HL-60 (cell line): ENCODE measurements at regions not wholly inside any gene's neighbourhood (a gene's known extent, or its start where the extent isn't known, plus 50 kb on each side); places are given as distances from the start of the nearest gene placed in this dataset.

Experiments used
- DNase-seq, 2 experiments: peaks; one replicate each; pipeline ENCODE4 v3.0.0-alpha.2; 2010 to 2020; ENCODE audit warnings: low read depth in 1 of 2, low spot score in 1 of 2
- H3K27ac ChIP-seq: fragments of 250-450 bp; sonication (Bioruptor Pico); replicated peaks from 2 replicates; pipeline ENCODE4 v1.5.1; 2020; ENCODE audit warnings: mild to moderate bottlenecking, moderate library complexity
- H3K27me3 ChIP-seq: fragments of 250-450 bp; sonication (Bioruptor Pico); 2 replicates; pipeline ENCODE4 v1.5.1; 2021; ENCODE audit warnings: mild to moderate bottlenecking, moderate library complexity; ENCODE audit not compliant: insufficient read depth, poor library complexity, severe bottlenecking
- H3K4me3 ChIP-seq: replicated peaks from 2 replicates; pipeline ENCODE4 v1.5.1; 2011; ENCODE audit warnings: mild to moderate bottlenecking, control low read depth, low read length; ENCODE audit not compliant: insufficient read depth
- GABPA ChIP-seq: IDR thresholded peaks from 2 replicates; pipeline ENCODE4 v1.6.1; 2012; ENCODE audit warnings: low read depth
- POLR2AphosphoS5 ChIP-seq: IDR thresholded peaks from 2 replicates; pipeline ENCODE4 v1.6.1; 2012; ENCODE audit warnings: low read depth
- SPI1 ChIP-seq: IDR thresholded peaks from 2 replicates; pipeline ENCODE4 v1.6.1; 2012; ENCODE audit warnings: low read depth, mild to moderate bottlenecking, borderline replicate concordance
- TF ChIP-seq, protein P1 (sequence below): IDR thresholded peaks from one replicate; pipeline ENCODE4 v1.5.1; 2011; ENCODE audit warnings: low read length, control low read depth, inconsistent platforms; ENCODE audit not compliant: insufficient read depth
- TF ChIP-seq, protein P2 (sequence below): IDR thresholded peaks from 2 replicates; pipeline ENCODE4 v1.6.1; 2012; ENCODE audit warnings: low read depth; ENCODE audit not compliant: insufficient replicate concordance

DNA sequence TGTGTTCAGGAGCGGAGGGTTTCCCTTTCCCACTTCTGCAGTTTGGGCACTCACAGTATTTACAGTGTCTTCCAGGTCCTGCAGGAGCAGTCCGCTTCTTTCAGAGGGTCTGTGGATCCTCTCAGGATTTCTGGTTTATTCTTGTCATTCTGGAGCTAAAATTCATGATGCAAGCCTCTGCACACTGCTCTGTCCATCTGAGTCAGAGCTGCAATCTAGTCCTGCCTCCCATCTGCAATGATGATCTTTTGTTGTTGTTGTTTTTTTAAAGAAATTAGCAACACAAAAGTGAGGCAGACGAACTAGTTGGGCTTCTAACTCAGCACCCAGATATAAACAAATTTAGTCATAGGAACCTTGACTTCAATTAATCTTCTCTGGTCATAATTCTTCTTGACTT, 86.5 kb downstream of the DLEU7 start:
- Histone ChIP-seq H3K27me3 (no peaks in the 10 kb centered on the region), H3K27ac (no peak overlapping the region), H3K4me3 (no peak overlapping the region)
- TF ChIP-seq SPI1 (no peak), POLR2AphosphoS5 (no peak), GABPA (no peak)
- TF ChIP-seq, protein P1, sequence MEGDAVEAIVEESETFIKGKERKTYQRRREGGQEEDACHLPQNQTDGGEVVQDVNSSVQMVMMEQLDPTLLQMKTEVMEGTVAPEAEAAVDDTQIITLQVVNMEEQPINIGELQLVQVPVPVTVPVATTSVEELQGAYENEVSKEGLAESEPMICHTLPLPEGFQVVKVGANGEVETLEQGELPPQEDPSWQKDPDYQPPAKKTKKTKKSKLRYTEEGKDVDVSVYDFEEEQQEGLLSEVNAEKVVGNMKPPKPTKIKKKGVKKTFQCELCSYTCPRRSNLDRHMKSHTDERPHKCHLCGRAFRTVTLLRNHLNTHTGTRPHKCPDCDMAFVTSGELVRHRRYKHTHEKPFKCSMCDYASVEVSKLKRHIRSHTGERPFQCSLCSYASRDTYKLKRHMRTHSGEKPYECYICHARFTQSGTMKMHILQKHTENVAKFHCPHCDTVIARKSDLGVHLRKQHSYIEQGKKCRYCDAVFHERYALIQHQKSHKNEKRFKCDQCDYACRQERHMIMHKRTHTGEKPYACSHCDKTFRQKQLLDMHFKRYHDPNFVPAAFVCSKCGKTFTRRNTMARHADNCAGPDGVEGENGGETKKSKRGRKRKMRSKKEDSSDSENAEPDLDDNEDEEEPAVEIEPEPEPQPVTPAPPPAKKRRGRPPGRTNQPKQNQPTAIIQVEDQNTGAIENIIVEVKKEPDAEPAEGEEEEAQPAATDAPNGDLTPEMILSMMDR = no peak
- TF ChIP-seq, protein P2, sequence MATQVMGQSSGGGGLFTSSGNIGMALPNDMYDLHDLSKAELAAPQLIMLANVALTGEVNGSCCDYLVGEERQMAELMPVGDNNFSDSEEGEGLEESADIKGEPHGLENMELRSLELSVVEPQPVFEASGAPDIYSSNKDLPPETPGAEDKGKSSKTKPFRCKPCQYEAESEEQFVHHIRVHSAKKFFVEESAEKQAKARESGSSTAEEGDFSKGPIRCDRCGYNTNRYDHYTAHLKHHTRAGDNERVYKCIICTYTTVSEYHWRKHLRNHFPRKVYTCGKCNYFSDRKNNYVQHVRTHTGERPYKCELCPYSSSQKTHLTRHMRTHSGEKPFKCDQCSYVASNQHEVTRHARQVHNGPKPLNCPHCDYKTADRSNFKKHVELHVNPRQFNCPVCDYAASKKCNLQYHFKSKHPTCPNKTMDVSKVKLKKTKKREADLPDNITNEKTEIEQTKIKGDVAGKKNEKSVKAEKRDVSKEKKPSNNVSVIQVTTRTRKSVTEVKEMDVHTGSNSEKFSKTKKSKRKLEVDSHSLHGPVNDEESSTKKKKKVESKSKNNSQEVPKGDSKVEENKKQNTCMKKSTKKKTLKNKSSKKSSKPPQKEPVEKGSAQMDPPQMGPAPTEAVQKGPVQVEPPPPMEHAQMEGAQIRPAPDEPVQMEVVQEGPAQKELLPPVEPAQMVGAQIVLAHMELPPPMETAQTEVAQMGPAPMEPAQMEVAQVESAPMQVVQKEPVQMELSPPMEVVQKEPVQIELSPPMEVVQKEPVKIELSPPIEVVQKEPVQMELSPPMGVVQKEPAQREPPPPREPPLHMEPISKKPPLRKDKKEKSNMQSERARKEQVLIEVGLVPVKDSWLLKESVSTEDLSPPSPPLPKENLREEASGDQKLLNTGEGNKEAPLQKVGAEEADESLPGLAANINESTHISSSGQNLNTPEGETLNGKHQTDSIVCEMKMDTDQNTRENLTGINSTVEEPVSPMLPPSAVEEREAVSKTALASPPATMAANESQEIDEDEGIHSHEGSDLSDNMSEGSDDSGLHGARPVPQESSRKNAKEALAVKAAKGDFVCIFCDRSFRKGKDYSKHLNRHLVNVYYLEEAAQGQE = no peak
- no peak for DNase-seq

DNA sequence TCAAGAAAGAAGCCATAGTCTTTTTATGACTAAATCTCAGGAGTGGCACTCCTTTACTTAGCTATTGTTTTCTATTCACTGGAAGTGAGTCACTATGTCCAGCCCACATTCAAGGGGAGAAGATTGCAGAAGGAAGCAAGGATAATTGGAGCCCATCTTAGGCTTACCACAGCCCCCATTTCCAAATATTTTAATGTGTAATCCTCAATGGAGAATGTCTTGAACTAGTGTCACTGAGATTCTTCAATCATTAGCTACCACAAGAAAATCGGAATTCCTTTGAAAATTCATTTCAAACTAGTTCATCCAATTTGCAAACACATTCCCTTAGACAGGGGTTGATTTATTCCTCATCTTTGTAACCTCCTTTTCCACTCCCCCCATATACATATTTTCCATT, 84.7 kb downstream of the DLEU7 start:
- H3K4me3 ChIP-seq = no peak overlapping the region
- no peak for DNase-seq
- TF ChIP-seq POLR2AphosphoS5 (no peak), GABPA (no peak), SPI1 (no peak)
- TF ChIP-seq, protein P1 = no peak
- TF ChIP-seq, protein P2 = no peak
- no peaks in the 10 kb centered on the region for H3K27me3 ChIP-seq
- H3K27ac ChIP-seq = no peak overlapping the region

DNA sequence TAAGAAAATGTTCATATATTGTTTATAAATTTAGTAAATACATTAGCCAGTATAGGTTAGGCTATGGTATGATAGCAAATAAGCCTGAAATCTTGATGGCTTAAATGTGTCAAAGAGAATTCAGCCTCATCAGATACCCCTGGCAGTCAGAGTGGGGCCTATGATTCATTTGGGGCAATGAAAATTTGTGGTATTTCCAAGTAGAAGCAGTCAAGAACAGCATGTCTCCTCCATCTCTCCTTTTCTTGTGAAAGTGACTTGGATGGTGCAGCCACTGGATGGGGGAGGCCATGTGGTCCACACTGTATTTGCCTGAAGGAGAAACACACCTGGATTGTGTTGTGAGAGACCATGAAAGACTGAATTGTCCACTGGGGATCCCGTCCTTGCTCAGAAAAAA, 82.7 kb downstream of the DLEU7 start:
- Histone ChIP-seq H3K27ac (no peak overlapping the region), H3K4me3 (no peak overlapping the region), H3K27me3 (no peaks in the 10 kb centered on the region)
- TF ChIP-seq, protein P1 = no peak
- TF ChIP-seq GABPA (no peak), POLR2AphosphoS5 (no peak), SPI1 (no peak)
- TF ChIP-seq, protein P2 = no peak
- DNase-seq = no peak
